ENCODE measurements at regions not wholly inside any gene's neighbourhood (a gene's known extent, or its start where the extent isn't known, plus 50 kb on each side); places are given as distances from the start of the nearest gene placed in this dataset.
A peak's percentile ranks its signal among the peaks of the same experiment; 100 is the strongest.

DNA sequence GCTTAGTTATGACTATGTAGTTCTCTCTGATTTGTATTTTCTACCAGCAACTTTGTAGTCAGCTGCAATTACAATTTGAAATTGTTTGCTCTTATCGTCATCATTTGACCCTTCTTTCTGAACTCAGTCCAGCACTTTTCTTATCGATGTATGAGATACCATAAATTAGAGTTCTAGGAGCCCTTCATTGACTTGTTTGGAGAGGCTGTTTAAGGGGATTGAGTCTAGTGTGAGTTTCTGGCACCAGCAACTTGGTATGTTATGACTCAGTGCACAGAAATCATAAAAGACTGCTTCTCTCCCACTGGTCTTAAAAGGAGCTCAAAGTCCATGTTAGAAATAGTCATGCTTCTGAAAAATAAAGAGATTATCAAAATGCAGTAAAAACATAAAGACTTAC, 190.3 kb downstream of the TENT5A start:
- Histone ChIP-seq H3K9me3 (no peaks in the 10 kb centered on the region), H3K4me3 (no peak overlapping the region), H3K27me3 (no peaks in the 10 kb centered on the region), H3K4me1 (peaks cover 5 to 12% (median 10%) of the 10 kb centered on the region in 4 donors), H3K36me3 (no peaks in the 10 kb centered on the region), H3K27ac (replicated peaks in 1 of 4) (peak overlapping the region in 2 of 4 donors; percentile 9 to 28)
- TF ChIP-seq EP300 (IDR thresholded peaks at IDR 0.05), result no peak
- TF ChIP-seq POLR2A (IDR thresholded peaks at IDR 0.05; ENCODE audit: low read depth), result no peak
- no peak for TF ChIP-seq POLR2AphosphoS5 (IDR thresholded peaks at IDR 0.05)
- intact Hi-C loops (cut with DNase I), result no loop called here
- 28% methylated on average over 2 of the region's 2 CpGs for WGBS
- no peak for DNase-seq (ENCODE audit: extremely low spot score)

DNA sequence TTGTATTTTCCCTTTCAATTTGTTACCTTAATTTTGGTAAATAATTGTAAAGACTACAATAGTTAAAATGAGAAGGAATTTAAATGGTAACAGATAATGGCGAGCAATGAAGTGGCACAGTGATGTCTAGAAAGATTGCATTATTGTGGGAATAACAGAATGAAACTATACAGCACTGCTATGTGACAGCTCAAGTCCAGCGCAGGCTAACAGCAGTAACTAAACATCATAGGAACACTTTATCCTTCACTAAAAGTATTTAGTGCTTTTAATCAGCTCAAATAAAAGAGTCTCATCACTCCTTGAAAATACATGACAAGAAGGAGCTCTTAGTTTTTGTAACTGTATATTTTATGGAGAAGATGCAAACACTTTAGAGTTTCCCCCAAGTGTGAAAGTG, 190.8 kb downstream of the TENT5A start:
- TF ChIP-seq POLR2AphosphoS5 (IDR thresholded peaks at IDR 0.05) (no peak), EP300 (IDR thresholded peaks at IDR 0.05) (no peak), POLR2A (IDR thresholded peaks at IDR 0.05; ENCODE audit: low read depth) (no peak), CTCF (IDR thresholded peaks at IDR 0.05) (no peak)
- Histone ChIP-seq H3K4me3 (no peak overlapping the region), H3K27ac (replicated peaks in 1 of 4) (peak overlapping the region in 3 of 4 donors; percentile 0 to 28 (median 9)), H3K27me3 (no peaks in the 10 kb centered on the region), H3K9me3 (no peaks in the 10 kb centered on the region), H3K36me3 (no peaks in the 10 kb centered on the region), H3K4me1 (peaks cover 5 to 12% (median 10%) of the 10 kb centered on the region in 4 donors)
- no peak for DNase-seq (ENCODE audit: extremely low spot score)
- intact Hi-C loops (cut with DNase I), result no loop called here
- WGBS, result 58% methylated on average over 2 of the region's 2 CpGs

DNA sequence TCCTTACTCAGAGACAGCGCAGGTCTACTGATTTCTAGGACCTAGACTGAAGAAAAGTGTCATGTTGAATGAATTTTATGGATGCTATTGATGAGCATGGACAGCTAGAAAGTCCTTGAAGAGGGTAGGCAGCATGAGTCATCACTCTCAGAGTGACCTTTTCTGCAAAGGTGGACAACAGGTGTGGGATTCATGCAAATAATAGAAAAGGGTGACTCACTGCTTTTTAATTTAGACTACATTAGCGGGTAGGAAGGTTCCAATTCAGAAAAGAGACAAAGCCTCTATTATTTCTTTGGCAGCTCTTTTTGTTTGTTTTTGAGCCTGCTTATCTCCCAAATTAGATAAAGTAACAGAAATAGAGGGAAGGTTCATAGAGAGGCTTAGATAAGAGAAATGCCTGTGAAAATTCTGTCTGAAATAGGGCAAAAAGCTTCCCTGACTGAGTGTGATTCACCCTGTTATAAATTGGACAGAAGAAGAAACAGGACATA, 191.4 kb downstream of the TENT5A start:
- TF ChIP-seq POLR2AphosphoS5 (IDR thresholded peaks at IDR 0.05) (no peak), POLR2A (IDR thresholded peaks at IDR 0.05; ENCODE audit: low read depth) (no peak), EP300 (IDR thresholded peaks at IDR 0.05) (no peak), CTCF (IDR thresholded peaks at IDR 0.05) (no peak)
- H3K4me3 ChIP-seq, result no peak overlapping the region
- no peaks in the 10 kb centered on the region for H3K36me3 ChIP-seq
- WGBS, result 77% methylated on average over 2 of the region's 2 CpGs
- H3K9me3 ChIP-seq, result no peaks in the 10 kb centered on the region
- DNase-seq (ENCODE audit: extremely low spot score), result no peak
- intact Hi-C loops (cut with DNase I), result no loop called here
- peaks cover 5 to 12% (median 10%) of the 10 kb centered on the region in 4 donors for H3K4me1 ChIP-seq
- H3K27me3 ChIP-seq, result no peaks in the 10 kb centered on the region
- no peak overlapping the region for H3K27ac ChIP-seq (replicated peaks in 1 of 4)

DNA sequence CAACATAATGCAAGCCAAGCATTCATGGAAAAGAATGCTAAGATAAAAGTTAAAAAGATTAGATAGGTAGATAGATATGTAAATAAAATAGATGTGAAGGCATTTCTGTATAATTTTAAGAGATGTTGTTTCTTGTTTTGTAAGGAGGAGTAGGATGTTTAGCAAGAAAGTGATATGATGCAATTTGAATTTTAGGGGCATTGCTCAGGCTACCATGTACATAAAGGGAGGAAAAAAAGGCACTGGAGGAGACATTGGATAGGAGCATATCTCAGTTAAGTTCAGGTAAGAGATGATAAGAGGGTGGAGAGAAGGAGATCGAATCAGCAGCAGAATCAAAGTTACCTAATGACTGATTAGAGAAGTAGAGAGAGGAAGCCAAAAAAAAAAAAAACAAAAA, 194.7 kb downstream of the TENT5A start:
- intact Hi-C loops (cut with DNase I), result no loop called here
- no peaks in the 10 kb centered on the region for H3K36me3 ChIP-seq
- peaks cover 5 to 12% (median 10%) of the 10 kb centered on the region in 4 donors for H3K4me1 ChIP-seq
- no peak overlapping the region for H3K27ac ChIP-seq (replicated peaks in 1 of 4)
- H3K9me3 ChIP-seq, result no peaks in the 10 kb centered on the region
- no peak for DNase-seq (ENCODE audit: extremely low spot score)
- TF ChIP-seq POLR2AphosphoS5 (IDR thresholded peaks at IDR 0.05), result no peak
- TF ChIP-seq POLR2A (IDR thresholded peaks at IDR 0.05; ENCODE audit: low read depth), result no peak
- TF ChIP-seq EP300 (IDR thresholded peaks at IDR 0.05), result no peak
- TF ChIP-seq CTCF (IDR thresholded peaks at IDR 0.05), result no peak
- no peaks in the 10 kb centered on the region for H3K27me3 ChIP-seq
- WGBS, result 91% methylated on average over 1 of the region's 1 CpG
- no peak overlapping the region for H3K4me3 ChIP-seq

- H3K27ac ChIP-seq (replicated peaks in 1 of 4), result no peak overlapping the region
Measured at GRCh38 chr6:81556551-81556950, 195.9 kb downstream of the TENT5A start.

More at GRCh38 chr6:81556551-81556950, 195.9 kb downstream of the TENT5A start:
- Histone ChIP-seq H3K9me3 (no peaks in the 10 kb centered on the region), H3K4me3 (no peak overlapping the region), H3K27me3 (no peaks in the 10 kb centered on the region), H3K36me3 (no peaks in the 10 kb centered on the region), H3K4me1 (peaks cover 0 to 7% (median under 1%) of the 10 kb centered on the region in 4 donors)
- 37% methylated on average over 2 of the region's 2 CpGs for WGBS
- intact Hi-C loops (cut with DNase I), result no loop called here
- DNase-seq (ENCODE audit: extremely low spot score), result no peak
- TF ChIP-seq EP300 (IDR thresholded peaks at IDR 0.05) (no peak), POLR2A (IDR thresholded peaks at IDR 0.05; ENCODE audit: low read depth) (no peak), CTCF (IDR thresholded peaks at IDR 0.05) (no peak), POLR2AphosphoS5 (IDR thresholded peaks at IDR 0.05) (no peak)

All from esophagus muscularis mucosa (tissue), 4 donors.